ENCODE measurements at regions not wholly inside any gene's neighbourhood (a gene's known extent, or its start where the extent isn't known, plus 50 kb on each side); places are given as distances from the start of the nearest gene placed in this dataset.
"Not testable (repeated sequence)": the region's sequence is repeated elsewhere in the genome, so short reads cannot be mapped to it uniquely, and the experiment has no call there.

- peak; percentile 42 for DNase-seq
Observed at GRCh38 chr1:189708674-189709073, 769.0 kb downstream of the BRINP3 start.

DNA sequence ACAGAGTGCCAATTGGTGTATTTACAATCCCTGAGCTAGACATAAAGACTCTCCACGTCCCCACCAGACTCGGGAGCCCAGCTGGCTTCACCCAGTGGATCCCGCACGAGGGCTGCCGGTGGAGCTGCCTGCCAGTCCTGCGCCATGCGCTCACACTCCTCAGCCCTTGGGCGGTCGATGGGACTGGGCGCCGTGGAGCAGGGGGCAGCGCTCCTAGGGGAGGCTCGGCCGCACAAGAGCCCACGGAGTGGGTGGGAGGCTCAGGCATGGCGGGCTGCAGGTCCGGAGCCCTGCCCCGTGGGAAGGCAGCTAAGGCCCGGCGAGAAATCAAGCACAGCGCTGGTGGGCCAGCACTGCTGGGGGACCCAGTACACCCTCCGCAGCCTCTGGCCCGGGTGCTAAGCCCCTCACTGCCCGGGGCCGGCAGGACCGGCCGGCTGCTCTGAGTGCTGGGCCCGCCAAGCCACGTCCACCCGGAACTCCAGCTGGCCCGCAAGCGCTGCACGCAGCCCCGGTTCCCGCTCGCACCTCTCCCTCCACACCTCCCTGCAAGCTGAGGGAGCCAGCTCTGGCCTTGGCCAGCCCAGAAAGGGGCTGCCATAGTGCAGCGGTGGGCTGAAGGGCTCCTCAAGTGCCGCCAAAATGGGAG is 759.4 kb downstream of the BRINP3 start:
- not testable (repeated sequence) for DNase-seq

DNA sequence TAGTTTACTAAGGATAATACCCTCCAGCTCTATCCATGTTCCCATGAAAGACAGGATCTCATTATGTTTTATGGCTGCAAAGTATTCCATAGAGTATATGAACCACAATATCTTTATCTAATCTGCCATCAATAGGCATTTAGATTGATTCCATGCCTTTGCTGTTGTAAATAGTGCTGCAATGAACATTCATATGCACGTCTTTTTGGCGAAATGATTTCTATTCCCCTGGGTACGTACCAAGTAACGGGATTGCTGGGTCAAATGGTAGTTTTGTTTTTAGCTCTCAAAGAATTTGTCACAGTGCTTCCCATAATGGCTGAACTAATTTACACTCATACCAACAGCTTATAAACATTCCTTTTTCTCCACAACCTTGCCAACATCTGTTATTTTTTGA is 750.9 kb downstream of the BRINP3 start:
- DNase-seq = no peak

DNA sequence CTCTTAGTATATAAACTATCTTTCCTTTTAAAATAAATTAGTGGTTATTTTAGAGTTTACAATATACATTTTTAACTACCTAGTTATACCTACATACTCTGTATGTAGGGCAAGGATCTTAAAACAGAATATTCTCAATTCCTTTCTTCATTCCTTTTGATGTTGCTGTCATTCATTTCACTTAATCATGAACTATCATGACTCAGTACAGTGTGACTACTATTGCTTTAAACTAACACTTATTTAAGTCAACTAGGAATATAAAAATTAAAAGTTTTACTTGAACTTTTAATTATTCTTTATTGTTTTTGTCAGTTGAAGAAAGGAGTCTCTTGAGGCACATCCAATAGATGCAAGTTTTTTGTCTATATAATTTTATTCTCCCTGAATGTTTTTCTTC is 726.4 kb downstream of the BRINP3 start:
- DNase-seq = no peak

- no peak for DNase-seq
Observed at GRCh38 chr1:189752461-189752995, 725.1 kb downstream of the BRINP3 start.

GRCh38 chr1:189755100-189755499 is 722.6 kb downstream of the BRINP3 start:
- DNase-seq = not testable (repeated sequence)

GRCh38 chr1:189764391-189765320 is 713.0 kb downstream of the BRINP3 start:
- no peak for DNase-seq

- no peak for DNase-seq
Observed at GRCh38 chr1:189769448-189769847, 708.2 kb downstream of the BRINP3 start.

GRCh38 chr1:189774721-189775287 is 702.9 kb downstream of the BRINP3 start:
- DNase-seq = no peak

DNA sequence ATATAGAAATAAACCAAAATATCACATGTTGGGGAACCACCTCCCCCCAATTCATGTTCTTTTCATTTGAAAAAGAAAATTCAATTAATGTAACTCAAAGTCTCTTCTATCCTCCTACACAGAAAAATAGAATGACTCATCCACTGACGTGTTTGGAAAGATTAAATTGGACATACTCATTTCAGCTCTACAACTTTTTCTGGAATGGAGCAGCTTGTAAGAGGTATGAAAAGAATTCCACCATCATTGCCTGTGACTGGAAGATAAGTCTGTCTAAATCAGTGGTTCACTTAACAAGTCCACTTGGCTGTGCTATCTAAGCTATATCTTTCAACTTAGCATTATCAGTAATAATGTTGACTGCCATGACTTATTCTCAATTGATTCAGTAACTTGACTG is 702.3 kb downstream of the BRINP3 start:
- DNase-seq = no peak

- DNase-seq = no peak
Observed at GRCh38 chr1:189779034-189779433, 698.6 kb downstream of the BRINP3 start.

GRCh38 chr1:189782295-189782694 is 695.4 kb downstream of the BRINP3 start:
- no peak for DNase-seq

DNA sequence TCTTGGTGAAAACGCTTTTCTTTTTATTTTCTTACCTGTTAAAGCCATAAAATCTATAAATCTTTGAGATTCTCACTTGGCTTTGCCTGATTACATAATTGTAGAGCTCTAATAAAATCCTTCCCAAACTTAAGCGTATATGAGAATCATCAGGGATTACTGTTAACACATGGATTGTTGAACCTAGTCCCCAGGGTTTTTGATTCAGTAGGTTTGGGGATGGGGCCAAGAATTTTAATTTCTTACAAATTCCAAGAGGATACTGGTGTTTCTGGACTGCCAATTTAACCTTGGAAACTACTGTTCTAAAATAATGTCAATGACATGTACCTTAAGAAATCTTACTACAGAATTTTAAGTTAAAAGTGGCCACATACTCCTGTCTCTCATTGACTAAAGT is 694.2 kb downstream of the BRINP3 start:
- no peak for DNase-seq

- DNase-seq = no peak
Observed at GRCh38 chr1:189786761-189787160, 690.9 kb downstream of the BRINP3 start.

- no peak for DNase-seq
Observed at GRCh38 chr1:189787201-189787600, 690.5 kb downstream of the BRINP3 start.

DNA sequence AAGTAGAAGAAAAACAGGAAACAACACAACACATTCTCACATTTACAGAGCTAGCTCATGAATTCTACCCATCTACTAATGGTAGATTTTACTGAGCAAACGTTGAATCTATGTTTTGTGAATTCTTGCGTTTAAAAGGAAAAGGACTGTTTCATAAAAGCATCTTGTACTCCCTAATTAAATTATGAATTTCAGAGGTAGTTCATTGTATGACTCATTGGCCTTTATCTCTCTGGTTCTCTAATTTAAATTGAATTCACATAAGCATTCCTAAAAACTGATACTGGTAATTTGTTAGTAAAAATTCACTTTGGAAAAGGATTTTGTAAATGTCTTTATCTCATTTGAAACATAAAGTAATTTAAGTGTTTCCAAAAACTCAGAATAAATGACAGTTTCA is 687.3 kb downstream of the BRINP3 start:
- no peak for DNase-seq

DNA sequence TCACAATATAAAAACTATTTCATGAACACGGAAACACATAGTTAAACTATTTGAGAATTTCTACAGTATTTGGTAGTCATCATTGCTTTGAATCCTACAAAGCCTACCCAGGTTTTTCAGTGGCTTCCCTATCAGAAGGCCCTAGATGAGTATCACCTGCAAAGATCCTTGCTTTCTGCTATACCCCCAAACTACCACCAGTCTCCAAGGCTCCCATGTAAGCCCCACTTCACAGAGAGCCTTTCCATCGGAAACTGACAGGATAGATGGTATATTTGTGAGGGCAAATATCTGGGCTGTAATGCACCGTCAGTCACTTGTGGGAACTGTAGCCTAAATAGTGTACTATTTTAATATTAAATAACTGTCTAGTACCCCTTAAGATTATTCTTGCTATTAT is 674.3 kb downstream of the BRINP3 start:
- DNase-seq = no peak

DNA sequence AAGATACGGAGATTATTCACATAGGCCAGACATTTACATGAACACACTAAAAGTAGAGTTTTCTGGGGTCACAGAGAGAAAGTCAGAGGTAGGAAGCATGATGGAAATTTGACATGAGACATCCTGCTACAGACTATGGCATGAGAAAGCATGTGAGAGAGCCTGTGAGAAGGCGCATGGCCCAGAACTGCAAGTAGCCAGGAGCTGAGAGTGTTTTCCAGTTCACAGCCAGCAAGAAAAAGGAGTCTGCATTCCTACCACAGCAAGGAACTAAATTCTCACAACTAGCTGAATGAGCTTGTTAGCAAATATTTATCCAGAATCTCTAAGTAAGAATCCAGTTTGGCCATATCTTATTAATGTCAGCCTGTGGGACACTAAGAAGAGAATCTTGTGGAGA is 673.3 kb downstream of the BRINP3 start:
- no peak for DNase-seq

DNA sequence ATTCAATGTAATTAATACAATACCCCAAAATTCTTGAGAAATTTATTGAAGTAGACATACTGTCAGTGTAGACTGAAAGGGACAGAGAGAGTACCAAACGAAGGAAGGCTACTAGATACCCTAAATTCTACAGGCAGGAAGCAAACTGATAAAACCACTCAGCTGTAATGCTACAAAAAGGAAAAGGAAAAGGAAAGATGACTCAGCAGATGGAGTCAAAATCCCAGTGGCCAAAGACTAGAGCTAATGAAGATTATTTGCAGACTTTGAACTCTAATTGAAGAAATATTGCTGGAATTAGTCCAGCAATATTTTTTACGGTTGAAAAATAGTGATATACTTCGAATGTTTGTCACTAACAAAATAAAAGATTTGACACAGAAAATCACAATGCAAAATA is 671.9 kb downstream of the BRINP3 start:
- DNase-seq = no peak

DNA sequence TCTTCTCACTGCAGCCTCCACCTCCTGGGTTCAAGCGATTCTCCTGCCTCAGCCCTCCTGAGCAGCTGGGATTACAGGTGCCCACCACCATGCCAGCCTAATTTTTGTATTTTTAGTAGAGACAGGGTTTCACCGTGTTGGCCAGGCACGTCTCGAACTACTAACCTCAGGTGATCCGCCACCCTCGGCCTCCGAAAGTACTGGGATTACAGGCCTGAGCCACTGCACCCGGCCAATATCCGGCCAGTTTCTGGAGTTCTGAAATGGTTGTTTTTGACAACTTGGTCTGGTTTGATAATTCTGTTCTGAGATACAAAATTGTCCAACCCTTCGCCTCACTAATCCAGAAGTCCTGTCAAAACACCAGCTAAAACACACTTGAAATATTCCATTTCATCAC is 667.0 kb downstream of the BRINP3 start:
- DNase-seq = not testable (repeated sequence)

- DNase-seq = no peak
Observed at GRCh38 chr1:189811960-189812359, 665.7 kb downstream of the BRINP3 start.

GRCh38 chr1:189816558-189816957 is 661.1 kb downstream of the BRINP3 start:
- no peak for DNase-seq

DNA sequence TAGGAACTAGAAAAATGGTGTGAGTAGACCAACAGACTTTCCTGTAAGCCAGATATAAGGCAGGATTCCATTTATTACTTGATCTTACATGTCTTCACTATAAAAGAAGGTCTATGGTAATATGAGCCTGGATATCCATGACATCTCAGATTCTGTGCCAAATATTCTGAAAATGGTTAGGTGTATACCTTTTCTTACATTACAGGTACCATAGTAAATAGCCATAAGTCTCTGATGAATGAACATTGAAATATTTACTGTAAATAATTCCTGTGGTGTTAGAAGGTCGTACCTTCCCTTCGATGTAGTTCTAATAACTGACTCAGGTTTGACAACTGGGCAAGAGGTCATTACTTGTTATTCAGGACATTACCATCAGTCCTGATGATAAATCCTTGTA is 657.9 kb downstream of the BRINP3 start:
- no peak for DNase-seq

- DNase-seq = no peak
Observed at GRCh38 chr1:189821833-189822232, 655.8 kb downstream of the BRINP3 start.

Data from COR-L47 (cell line).